Trophoblast cell (in vitro differentiated cells and primary cell): ENCODE measurements at regions not wholly inside any gene's neighbourhood (a gene's known extent, or its start where the extent isn't known, plus 50 kb on each side); places are given as distances from the start of the nearest gene placed in this dataset.

Source experiments
- DNase-seq, 2 donors: peaks; one replicate each; pipeline ENCODE4 v3.0.0-alpha.2; 2016
- H2AFZ ChIP-seq: 2 replicates; pipeline ENCODE4 v1.6.1; 2013; ENCODE audit warnings: low read length, moderate library complexity, mild to moderate bottlenecking; ENCODE audit not compliant: insufficient read depth, poor library complexity
- H2AK5ac ChIP-seq: 2 replicates; pipeline ENCODE4 v1.6.1; 2013; ENCODE audit warnings: mild to moderate bottlenecking, low read length
- H2BK120ac ChIP-seq: 2 replicates; pipeline ENCODE4 v1.6.1; 2013; ENCODE audit warnings: low read length, mild to moderate bottlenecking, moderate library complexity; ENCODE audit not compliant: insufficient read depth, poor library complexity
- H2BK12ac ChIP-seq: 2 replicates; pipeline ENCODE4 v1.6.1; 2013; ENCODE audit warnings: mild to moderate bottlenecking, low read length, moderate library complexity
- H2BK5ac ChIP-seq: 2 replicates; pipeline ENCODE4 v1.6.1; 2013; ENCODE audit warnings: low read length, low read depth, moderate library complexity, mild to moderate bottlenecking; ENCODE audit not compliant: poor library complexity
- H3K14ac ChIP-seq: 2 replicates; pipeline ENCODE4 v1.6.1; 2013; ENCODE audit warnings: mild to moderate bottlenecking, low read length
- H3K18ac ChIP-seq: 2 replicates; pipeline ENCODE4 v1.6.1; 2013; ENCODE audit warnings: mild to moderate bottlenecking, low read length
- H3K23ac ChIP-seq: 2 replicates; pipeline ENCODE4 v1.6.1; 2013; ENCODE audit warnings: low read length
- H3K27ac ChIP-seq: 2 replicates; pipeline ENCODE4 v1.5.1; 2013; ENCODE audit warnings: low read depth, mild to moderate bottlenecking, inconsistent platforms, low read length, moderate library complexity
- H3K27me3 ChIP-seq: 2 replicates; pipeline ENCODE4 v1.6.1; 2013; ENCODE audit warnings: inconsistent platforms, mild to moderate bottlenecking, low read length, moderate library complexity; ENCODE audit not compliant: insufficient read depth
- H3K36me3 ChIP-seq, 2 experiments: 1 replicate in 1 of 2; 2 replicates in 1 of 2; pipeline ENCODE4 v1.6.1; 2013; ENCODE audit warnings: low read length in 2 of 2, mild to moderate bottlenecking in 2 of 2, moderate library complexity in 1 of 2; ENCODE audit not compliant: insufficient read depth in 2 of 2, control insufficient read depth in 1 of 2
- H3K4ac ChIP-seq: 2 replicates; pipeline ENCODE4 v1.6.1; 2013; ENCODE audit warnings: low read depth, mild to moderate bottlenecking, low read length, moderate library complexity
- H3K4me1 ChIP-seq, 2 experiments: 1 replicate in 1 of 2; 2 replicates in 1 of 2; pipeline ENCODE4 v1.6.1; 2013; ENCODE audit warnings: low read length in 2 of 2, mild to moderate bottlenecking in 2 of 2, moderate library complexity in 1 of 2; ENCODE audit not compliant: insufficient read depth in 2 of 2, control insufficient read depth in 1 of 2
- H3K4me2 ChIP-seq: 2 replicates; pipeline ENCODE4 v1.6.1; 2013; ENCODE audit warnings: inconsistent platforms, mild to moderate bottlenecking, low read length, moderate library complexity
- H3K4me3 ChIP-seq: 2 replicates; pipeline ENCODE4 v1.5.1; 2013; ENCODE audit warnings: mild to moderate bottlenecking, low read depth, low read length, inconsistent platforms
- H3K79me1 ChIP-seq: one replicate; pipeline ENCODE4 v1.6.1; 2013; ENCODE audit warnings: low read length
- H3K79me2 ChIP-seq: 2 replicates; pipeline ENCODE4 v1.6.1; 2013; ENCODE audit warnings: low read length, mild to moderate bottlenecking; ENCODE audit not compliant: control insufficient read depth, insufficient read depth, poor library complexity
- H3K9ac ChIP-seq: 2 replicates; pipeline ENCODE4 v1.6.1; 2013; ENCODE audit warnings: mild to moderate bottlenecking, low read length
- H3K9me3 ChIP-seq: 2 replicates; pipeline ENCODE4 v1.6.1; 2013; ENCODE audit warnings: low read depth, mild to moderate bottlenecking, control low read depth, inconsistent platforms, low read length; ENCODE audit not compliant: insufficient read depth
- H4K12ac ChIP-seq: 2 replicates; pipeline ENCODE4 v1.6.1; 2013; ENCODE audit warnings: low read depth, mild to moderate bottlenecking, low read length, moderate library complexity
- H4K8ac ChIP-seq: 2 replicates; pipeline ENCODE4 v1.6.1; 2013; ENCODE audit warnings: low read depth, mild to moderate bottlenecking, low read length, moderate library complexity
- H4K91ac ChIP-seq: one replicate; pipeline ENCODE4 v1.6.1; 2013; ENCODE audit warnings: low read depth, mild to moderate bottlenecking, low read length, moderate library complexity
- WGBS: extraction: QIAGEN DNeasy Blood & Tissue Kit; methylation state at CpG from one replicate; pipeline ENCODE4 v1.1.7; 2013; ENCODE audit warnings: missing lambda C conversion rate; ENCODE audit not compliant: insufficient read length, insufficient coverage; ENCODE audit errors: extremely low coverage; 5-methylcytosine and 5-hydroxymethylcytosine counted together

DNA sequence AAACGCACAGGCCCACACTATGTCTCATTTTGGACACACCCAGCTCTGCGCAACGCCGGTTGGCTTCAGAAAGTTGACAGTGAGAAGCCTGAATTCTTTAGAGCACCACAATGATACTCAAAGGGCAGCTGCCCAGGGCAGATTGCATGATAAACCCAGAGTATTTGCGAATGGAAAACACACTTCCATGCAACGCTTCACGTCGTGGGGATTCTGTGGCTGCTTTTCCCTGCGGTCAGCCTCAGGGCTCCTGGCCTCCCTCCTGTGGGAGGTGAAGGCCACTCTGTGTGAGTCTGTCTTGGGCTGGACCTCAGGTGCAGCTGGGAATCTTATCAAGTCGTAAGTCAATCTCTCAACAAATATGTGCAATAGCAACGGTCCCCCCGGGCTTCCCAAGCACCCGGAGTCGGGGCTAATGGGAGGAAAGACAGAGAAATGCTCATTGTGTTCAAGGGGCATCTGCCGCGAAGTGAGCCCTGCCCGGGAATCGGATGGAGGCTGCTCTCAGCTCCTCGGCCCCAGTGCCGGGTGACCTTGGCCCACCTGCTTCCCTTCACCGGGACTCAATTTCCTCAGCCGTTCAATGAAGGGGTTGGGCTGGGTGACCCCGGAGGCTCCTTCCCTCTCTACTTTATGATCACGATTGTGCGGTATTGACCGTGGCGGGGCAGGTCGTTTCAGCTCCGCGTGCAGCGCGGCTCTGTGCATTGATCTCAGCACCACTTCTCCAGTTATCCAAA, 623.6 kb downstream of the BRD1 start:
- no peak overlapping the region for H4K8ac ChIP-seq
- no peak overlapping the region for H3K4ac ChIP-seq
- H3K4me2 ChIP-seq = no peak overlapping the region
- no peak overlapping the region for H3K14ac ChIP-seq
- no peak overlapping the region for H3K23ac ChIP-seq
- WGBS = no CpG with 5 or more reads among the region's 32 CpGs
- H3K27ac ChIP-seq = no peak overlapping the region
- H3K9ac ChIP-seq = no peak overlapping the region
- no peak overlapping the region for H2AFZ ChIP-seq
- H3K79me1 ChIP-seq = no peaks in the 10 kb centered on the region
- no peak overlapping the region for H2BK12ac ChIP-seq
- H4K12ac ChIP-seq = no peak overlapping the region
- no peaks in the 10 kb centered on the region for H3K36me3 ChIP-seq
- no peak for DNase-seq
- H2AK5ac ChIP-seq = no peak overlapping the region
- H3K4me3 ChIP-seq = no peak overlapping the region
- no peaks in the 10 kb centered on the region for H3K4me1 ChIP-seq
- no peak overlapping the region for H2BK5ac ChIP-seq
- H3K9me3 ChIP-seq = peaks cover 9% of the 10 kb centered on the region
- H2BK120ac ChIP-seq = no peak overlapping the region
- no peak overlapping the region for H3K18ac ChIP-seq
- no peaks in the 10 kb centered on the region for H3K79me2 ChIP-seq
- H4K91ac ChIP-seq = no peak overlapping the region
- no peaks in the 10 kb centered on the region for H3K27me3 ChIP-seq

DNA sequence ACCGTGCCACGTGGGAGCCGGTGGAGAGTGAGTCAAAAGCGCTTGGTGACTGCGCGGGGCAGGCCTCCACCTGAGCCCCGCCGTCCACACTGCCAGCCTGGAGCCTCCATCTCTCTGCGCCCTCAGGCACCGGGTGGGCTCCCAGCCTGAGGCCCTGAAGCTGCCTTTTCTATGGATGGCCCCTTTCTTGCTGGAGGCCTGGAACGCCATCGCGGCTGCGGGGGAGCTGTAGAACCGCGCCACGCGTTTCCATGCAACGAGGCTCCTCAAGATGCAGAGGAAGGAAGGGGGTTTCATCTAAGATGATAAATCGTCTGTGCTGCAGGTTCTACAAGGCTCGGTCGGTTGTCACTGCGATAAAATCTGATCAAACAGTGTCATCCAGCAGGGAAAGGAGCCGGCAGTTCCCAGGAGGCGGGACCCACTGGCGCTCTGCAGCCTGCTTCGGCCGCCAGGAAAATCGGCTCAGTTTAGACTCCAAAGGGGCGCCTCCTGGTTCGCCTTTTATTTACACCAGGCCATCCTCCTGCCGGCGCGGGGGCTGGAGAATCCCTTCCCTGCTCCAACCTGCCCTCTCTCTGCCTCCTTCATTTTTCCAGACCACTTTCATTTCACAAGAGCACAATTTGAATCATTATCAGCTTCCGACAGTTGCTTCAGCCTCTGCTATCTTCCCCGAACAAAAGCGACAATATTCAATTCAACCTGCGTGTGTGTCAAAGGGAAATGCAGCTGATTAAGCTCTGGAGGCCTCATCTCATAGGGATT, 624.4 kb downstream of the BRD1 start:
- H3K27me3 ChIP-seq = no peaks in the 10 kb centered on the region
- H3K36me3 ChIP-seq = no peaks in the 10 kb centered on the region
- H3K18ac ChIP-seq = no peak overlapping the region
- H3K4me3 ChIP-seq = no peak overlapping the region
- peaks cover 8% of the 10 kb centered on the region for H3K9me3 ChIP-seq
- no peaks in the 10 kb centered on the region for H3K79me2 ChIP-seq
- no peak overlapping the region for H2AK5ac ChIP-seq
- no peak overlapping the region for H4K12ac ChIP-seq
- no peak overlapping the region for H3K9ac ChIP-seq
- no CpG with 5 or more reads among the region's 38 CpGs for WGBS
- H2BK12ac ChIP-seq = no peak overlapping the region
- no peak for DNase-seq
- H2BK120ac ChIP-seq = no peak overlapping the region
- no peaks in the 10 kb centered on the region for H3K79me1 ChIP-seq
- no peak overlapping the region for H3K23ac ChIP-seq
- H3K4ac ChIP-seq = no peak overlapping the region
- no peak overlapping the region for H2AFZ ChIP-seq
- H3K14ac ChIP-seq = no peak overlapping the region
- no peak overlapping the region for H3K27ac ChIP-seq
- H3K4me2 ChIP-seq = no peak overlapping the region
- no peak overlapping the region for H4K91ac ChIP-seq
- no peak overlapping the region for H4K8ac ChIP-seq
- H2BK5ac ChIP-seq = no peak overlapping the region
- no peaks in the 10 kb centered on the region for H3K4me1 ChIP-seq

DNA sequence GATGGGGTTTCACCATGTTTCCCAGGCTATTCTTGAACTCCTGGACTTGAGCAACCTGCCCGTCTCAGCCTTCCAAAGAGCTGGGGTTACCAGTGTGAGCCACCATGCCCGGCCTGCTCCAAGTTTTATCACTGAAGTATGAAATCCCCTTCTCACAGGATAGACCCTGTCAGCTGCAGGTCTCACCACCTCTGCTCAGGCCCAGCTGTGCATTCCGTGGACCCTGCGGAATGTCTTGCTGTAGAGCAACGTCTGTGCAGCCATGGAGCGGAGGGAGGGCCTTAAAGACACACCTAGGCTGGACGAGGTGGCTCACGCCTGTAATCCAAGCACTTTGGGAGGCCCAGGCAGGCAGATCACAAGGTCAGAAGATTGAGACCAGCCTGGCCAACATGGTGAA, 625.4 kb downstream of the BRD1 start:
- Histone ChIP-seq H3K23ac (no peak overlapping the region), H3K79me1 (no peaks in the 10 kb centered on the region), H2BK12ac (no peak overlapping the region), H2BK120ac (no peak overlapping the region), H3K4me2 (no peak overlapping the region), H3K4me3 (no peak overlapping the region), H3K36me3 (no peaks in the 10 kb centered on the region), H4K8ac (no peak overlapping the region), H2BK5ac (no peak overlapping the region), H2AFZ (no peak overlapping the region), H3K18ac (no peak overlapping the region), H3K9ac (no peak overlapping the region), H3K4me1 (no peaks in the 10 kb centered on the region), H4K91ac (no peak overlapping the region), H3K9me3 (peaks cover 7% of the 10 kb centered on the region), H2AK5ac (no peak overlapping the region), H3K27me3 (no peaks in the 10 kb centered on the region), H4K12ac (no peak overlapping the region), H3K27ac (no peak overlapping the region), H3K14ac (no peak overlapping the region), H3K4ac (no peak overlapping the region), H3K79me2 (no peaks in the 10 kb centered on the region)
- DNase-seq = no peak
- no CpG with 5 or more reads among the region's 8 CpGs for WGBS

DNA sequence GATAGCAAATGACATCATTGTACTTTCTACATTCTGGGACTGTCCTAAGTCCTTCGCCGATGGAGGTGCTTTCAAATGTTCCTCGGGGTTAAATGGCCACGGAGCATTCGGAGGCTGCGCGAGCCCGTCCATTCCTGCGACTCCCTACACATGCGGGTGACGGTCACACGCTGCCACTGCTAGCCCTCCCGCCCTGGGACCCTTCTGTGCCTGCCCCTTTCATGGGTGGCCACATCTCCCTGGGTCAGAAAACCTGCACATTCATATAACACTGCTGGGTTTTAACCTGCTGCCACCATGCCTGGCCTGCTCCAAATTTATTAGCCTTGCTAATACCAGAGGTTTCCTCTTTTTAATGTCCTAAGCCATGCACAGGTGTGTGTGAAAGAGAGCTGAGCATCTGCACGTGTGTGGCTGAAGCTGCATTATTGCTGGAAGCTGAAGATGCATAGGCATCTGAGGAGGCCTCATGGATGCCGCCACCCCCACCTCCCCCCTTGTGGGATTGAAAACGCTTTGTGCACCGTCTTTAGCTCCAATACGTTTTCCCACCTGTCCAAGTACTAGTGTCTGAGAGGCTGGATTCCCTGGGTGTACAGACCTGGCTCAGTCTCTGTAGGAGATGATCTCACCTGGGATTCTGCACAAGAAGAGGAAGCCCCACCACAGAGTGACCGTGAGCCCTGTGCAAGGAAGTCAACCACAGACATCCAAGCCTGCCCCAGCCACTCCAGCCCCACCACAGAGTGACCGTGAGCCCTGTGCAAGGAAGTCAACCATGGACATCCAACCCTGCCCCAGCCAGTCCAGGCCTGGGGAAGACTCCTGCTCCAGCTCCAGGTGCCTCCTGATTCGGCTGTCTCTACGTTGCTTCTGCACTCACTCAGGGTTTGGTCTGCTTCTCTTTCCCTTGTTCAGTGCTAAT, 626.4 kb downstream of the BRD1 start:
- H3K27me3 ChIP-seq = no peaks in the 10 kb centered on the region
- no peak overlapping the region for H3K4me2 ChIP-seq
- no peak overlapping the region for H2BK120ac ChIP-seq
- no peaks in the 10 kb centered on the region for H3K79me1 ChIP-seq
- no peak overlapping the region for H4K91ac ChIP-seq
- H2BK5ac ChIP-seq = no peak overlapping the region
- H3K23ac ChIP-seq = no peak overlapping the region
- no peak overlapping the region for H3K4ac ChIP-seq
- H3K4me3 ChIP-seq = no peak overlapping the region
- H4K8ac ChIP-seq = no peak overlapping the region
- H3K14ac ChIP-seq = no peak overlapping the region
- H3K9ac ChIP-seq = no peak overlapping the region
- no peak for DNase-seq
- H3K79me2 ChIP-seq = no peaks in the 10 kb centered on the region
- H2AK5ac ChIP-seq = no peak overlapping the region
- no peak overlapping the region for H2AFZ ChIP-seq
- H4K12ac ChIP-seq = no peak overlapping the region
- no peaks in the 10 kb centered on the region for H3K4me1 ChIP-seq
- no peaks in the 10 kb centered on the region for H3K36me3 ChIP-seq
- WGBS = no CpG with 5 or more reads among the region's 22 CpGs
- H3K9me3 ChIP-seq = peaks cover 6% of the 10 kb centered on the region
- no peak overlapping the region for H2BK12ac ChIP-seq
- no peak overlapping the region for H3K18ac ChIP-seq
- H3K27ac ChIP-seq = no peak overlapping the region
